MM.1S (cell line): ENCODE measurements at regions not wholly inside any gene's neighbourhood (a gene's known extent, or its start where the extent isn't known, plus 50 kb on each side); places are given as distances from the start of the nearest gene placed in this dataset.

Experiments used
- CTCF ChIP-seq: fragments of 300-600 bp; sonication (generic); IDR thresholded peaks from 2 replicates; pipeline ENCODE4 v1.5.1; 2016; ENCODE audit warnings: antibody characterized with exemption, low read length, mixed read lengths
- EZH2 ChIP-seq: fragments of 300-600 bp; sonication (generic); optimal IDR thresholded peaks from 2 replicates; pipeline ENCODE3; 2017; ENCODE audit warnings: low read depth, mild to moderate bottlenecking, antibody characterized with exemption, low read length, mixed read lengths
- EZH2phosphoT487 ChIP-seq: fragments of 300-600 bp; sonication (generic); IDR thresholded peaks from 2 replicates; pipeline ENCODE4 v1.6.1; 2018; ENCODE audit warnings: antibody characterized with exemption, low read length

- TF ChIP-seq CTCF (no peak), EZH2 (no peak), EZH2phosphoT487 (no peak)
Observed at GRCh38 chr7:18313965-18314364, 181.6 kb upstream of the HDAC9 start.
